HCT116 (cell line): ENCODE measurements at regions not wholly inside any gene's neighbourhood (a gene's known extent, or its start where the extent isn't known, plus 50 kb on each side); places are given as distances from the start of the nearest gene placed in this dataset.
"Not testable (repeated sequence)": the region's sequence is repeated elsewhere in the genome, so short reads cannot be mapped to it uniquely, and the experiment has no call there.

Source experiments
- ATAC-seq: fragments of 200-7000 bp; cut with Tn5 transposase; 2 replicates; pipeline ENCODE4 v1.9.1; 2020; ENCODE audit warnings: mild to moderate bottlenecking, moderate library complexity
- BruUV-seq: library from RNA; stranded (reverse); fragments of 400-500 nt; replicated peaks from 2 replicates; lab custom pipeline; 2021; lab: Mats Ljungman, UMichigan
- CTCF ChIA-PET: fragments of 300-600 bp; sonication (Branson Sonifier 250); formaldehyde crosslinking; loops from one replicate; lab custom pipeline; 2021; ENCODE audit warnings: antibody characterized with exemption; lab: Charles Lee
- POLR2A ChIA-PET: fragments of 300-600, 350-600 bp; sonication (Branson Sonifier 250); formaldehyde crosslinking; loops from one replicate; lab custom pipeline; 2021; ENCODE audit warnings: antibody characterized with exemption; lab: Charles Lee
- RAD21 ChIA-PET, 2 experiments: fragments of 300-600 bp; sonication (Branson Sonifier 250); formaldehyde crosslinking; loops; one replicate each; lab custom pipeline; 2023; ENCODE audit warnings: low total read pairs in 2 of 2; ENCODE audit not compliant: uncharacterized antibody in 2 of 2, unreplicated experiment in 2 of 2, low non-redundant PET in 1 of 2; lab: Charles Lee
- DNase-seq: peaks from one replicate; pipeline ENCODE4 v3.0.0-alpha.2; 2010; ENCODE audit warnings: low read depth, low spot score
- H2AFZ ChIP-seq: fragments of 200-600 bp; shearing (Covaris generic), sonication (generic); 2 replicates; pipeline ENCODE4 v1.6.1; 2017; ENCODE audit warnings: low read depth, mixed run types, mixed read lengths, antibody characterized with exemption, low read length; ENCODE audit not compliant: poor library complexity, severe bottlenecking
- H3K27ac ChIP-seq: 2 replicates; pipeline ENCODE4 v1.5.1; 2012; ENCODE audit warnings: low read depth, low read length
- H3K27me3 ChIP-seq: fragments of 200-600 bp; sonication (generic); 2 replicates; pipeline ENCODE4 v1.6.1; 2016; ENCODE audit warnings: mixed run types, low read length, mixed read lengths; ENCODE audit not compliant: insufficient read depth
- H3K36me3 ChIP-seq, 2 experiments: fragments of 200-500 bp in 1 of 2; fragments of 200-600 bp in 1 of 2; sonication (Bioruptor generic) in 1 of 2; sonication (generic) in 1 of 2; 2 replicates each; pipeline versions ENCODE4 v1.5.1 to v1.6.1; 2014 to 2016; ENCODE audit warnings: low read length in 2 of 2, inconsistent platforms in 1 of 2, mixed read lengths in 1 of 2, mixed run types in 1 of 2; ENCODE audit not compliant: insufficient read depth in 2 of 2, control insufficient read depth in 1 of 2
- H3K4me1 ChIP-seq, 2 experiments: fragments of 200-600 bp in 1 of 2; sonication (generic) in 1 of 2; 2 replicates each; pipeline versions ENCODE4 v1.5.1 to v1.6.1; 2012 to 2017; ENCODE audit warnings: low read length in 2 of 2, inconsistent platforms in 1 of 2, mild to moderate bottlenecking in 1 of 2, mixed read lengths in 1 of 2, mixed run types in 1 of 2, moderate library complexity in 1 of 2; ENCODE audit not compliant: insufficient read depth in 2 of 2, control insufficient read depth in 1 of 2
- H3K4me2 ChIP-seq: fragments of 200-600 bp; sonication (generic); 2 replicates; pipeline ENCODE4 v1.6.1; 2017; ENCODE audit warnings: mixed run types, low read length, mixed read lengths
- H3K4me3 ChIP-seq, 2 experiments: fragments of 200-600 bp in 1 of 2; sonication (generic) in 1 of 2; replicated peaks in 1 of 2; 2 replicates each; pipeline ENCODE4 v1.5.1; 2011 to 2016; ENCODE audit warnings: low read length in 2 of 2, control low read depth in 1 of 2, low read depth in 1 of 2, mild to moderate bottlenecking in 1 of 2, mixed read lengths in 1 of 2, mixed run types in 1 of 2
- H3K79me2 ChIP-seq: fragments of 200-600 bp; sonication (generic); 2 replicates; pipeline ENCODE4 v1.6.1; 2017; ENCODE audit warnings: mild to moderate bottlenecking, mixed run types, low read length, moderate library complexity, mixed read lengths; ENCODE audit not compliant: insufficient read depth
- H3K9ac ChIP-seq: fragments of 200-600 bp; sonication (generic); 2 replicates; pipeline ENCODE4 v1.6.1; 2016; ENCODE audit warnings: low read length, mixed read lengths
- H3K9me2 ChIP-seq: fragments of 200-600 bp; sonication (generic), shearing (Covaris generic); 2 replicates; pipeline ENCODE4 v1.6.1; 2017; ENCODE audit warnings: mixed run types, mild to moderate bottlenecking, moderate library complexity; ENCODE audit not compliant: insufficient read depth
- H3K9me3 ChIP-seq, 2 experiments: fragments of 200-500 bp in 1 of 2; fragments of 200-600 bp in 1 of 2; sonication (Bioruptor generic) in 1 of 2; sonication (generic) in 1 of 2; 2 replicates each; pipeline ENCODE4 v1.6.1; 2014 to 2017; ENCODE audit warnings: low read length in 2 of 2, mixed read lengths in 2 of 2, inconsistent platforms in 1 of 2, low read depth in 1 of 2, mild to moderate bottlenecking in 1 of 2, mixed run types in 1 of 2, moderate library complexity in 1 of 2; ENCODE audit not compliant: control insufficient read depth in 1 of 2, insufficient read depth in 1 of 2
- H4K20me1 ChIP-seq: fragments of 200-600 bp; sonication (generic), shearing (Covaris generic); 2 replicates; pipeline ENCODE4 v1.6.1; 2017; ENCODE audit warnings: mixed run types, mild to moderate bottlenecking, moderate library complexity; ENCODE audit not compliant: insufficient read depth
- ELF1 ChIP-seq: IDR thresholded peaks from 2 replicates; pipeline ENCODE4 v1.6.1; 2012; ENCODE audit warnings: low read depth, borderline replicate concordance
- EZH2 ChIP-seq: fragments of 200-600 bp; sonication (generic); IDR thresholded peaks from 2 replicates; pipeline ENCODE4 v1.6.1; 2017; ENCODE audit warnings: antibody characterized with exemption, mixed run types
- FOSL1 ChIP-seq: IDR thresholded peaks from 2 replicates; pipeline ENCODE4 v1.6.1; 2012; ENCODE audit warnings: low read depth
- JUND ChIP-seq: IDR thresholded peaks from 2 replicates; pipeline ENCODE4 v1.6.1; 2012
- RAD21 ChIP-seq: IDR thresholded peaks from 2 replicates; pipeline ENCODE4 v1.6.1; 2012; ENCODE audit warnings: low read depth, mild to moderate bottlenecking
- ZBTB33 ChIP-seq: IDR thresholded peaks from 2 replicates; pipeline ENCODE4 v1.6.1; 2011; ENCODE audit warnings: mild to moderate bottlenecking, low read length, moderate library complexity; ENCODE audit not compliant: insufficient replicate concordance; ENCODE audit errors: extremely low read depth
- intact Hi-C: fragments of 100-400 bp; cut with micrococcal nuclease; formaldehyde crosslinking; loops from 2 replicates; pipeline ENCODE4 v1.10.0; 2022

GRCh38 chr11:71127806-71128205 is 124.6 kb downstream of the SHANK2 start:
- H3K36me3 ChIP-seq, result no peaks in the 10 kb centered on the region
- POLR2A ChIA-PET, result no interaction called here
- H3K9ac ChIP-seq, result no peak overlapping the region
- CTCF ChIA-PET, result no interaction called here
- no peaks in the 10 kb centered on the region for H4K20me1 ChIP-seq
- no peak overlapping the region for H3K27ac ChIP-seq
- RAD21 ChIA-PET, result no interaction called here
- ATAC-seq, result no peak
- no peaks in the 10 kb centered on the region for H3K9me2 ChIP-seq
- no peaks in the 10 kb centered on the region for H3K27me3 ChIP-seq
- no peaks in the 10 kb centered on the region for H3K79me2 ChIP-seq
- no peaks in the 10 kb centered on the region for H3K4me1 ChIP-seq
- no peak for DNase-seq
- H3K4me3 ChIP-seq, result no peak overlapping the region
- no peak overlapping the region for H2AFZ ChIP-seq
- no peaks in the 10 kb centered on the region for H3K9me3 ChIP-seq
- no peak overlapping the region for H3K4me2 ChIP-seq
- intact Hi-C loops, result no loop called here
- BruUV-seq, result no TSS peak
- TF ChIP-seq ELF1, result no peak
- no peak for TF ChIP-seq RAD21
- no peak for TF ChIP-seq EZH2
- TF ChIP-seq FOSL1, result no peak
- TF ChIP-seq ZBTB33, result no peak
- TF ChIP-seq JUND, result no peak

- H2AFZ ChIP-seq, H3K4me3 ChIP-seq, H3K9ac ChIP-seq, H3K4me1 ChIP-seq, ATAC-seq, H4K20me1 ChIP-seq, H3K27me3 ChIP-seq, DNase-seq, BruUV-seq, POLR2A ChIA-PET, H3K9me2 ChIP-seq, H3K4me2 ChIP-seq, H3K79me2 ChIP-seq, intact Hi-C loops, H3K27ac ChIP-seq, RAD21 ChIA-PET, H3K36me3 ChIP-seq, H3K9me3 ChIP-seq, CTCF ChIA-PET: not testable (repeated sequence)
Observed at GRCh38 chr11:71126401-71126800, 126.0 kb downstream of the SHANK2 start.
